LNCAP (cell line): ENCODE measurements at regions not wholly inside any gene's neighbourhood (a gene's known extent, or its start where the extent isn't known, plus 50 kb on each side); places are given as distances from the start of the nearest gene placed in this dataset.

Experiments used
- CTCF ChIP-seq: fragments of 450-650 bp; IDR thresholded peaks from 2 replicates; pipeline ENCODE4 v1.5.1; 2017; ENCODE audit warnings: mild to moderate bottlenecking

GRCh38 chr9:38194870-38195269 is 125.8 kb upstream of the SHB start:
- no peak for TF ChIP-seq CTCF

DNA sequence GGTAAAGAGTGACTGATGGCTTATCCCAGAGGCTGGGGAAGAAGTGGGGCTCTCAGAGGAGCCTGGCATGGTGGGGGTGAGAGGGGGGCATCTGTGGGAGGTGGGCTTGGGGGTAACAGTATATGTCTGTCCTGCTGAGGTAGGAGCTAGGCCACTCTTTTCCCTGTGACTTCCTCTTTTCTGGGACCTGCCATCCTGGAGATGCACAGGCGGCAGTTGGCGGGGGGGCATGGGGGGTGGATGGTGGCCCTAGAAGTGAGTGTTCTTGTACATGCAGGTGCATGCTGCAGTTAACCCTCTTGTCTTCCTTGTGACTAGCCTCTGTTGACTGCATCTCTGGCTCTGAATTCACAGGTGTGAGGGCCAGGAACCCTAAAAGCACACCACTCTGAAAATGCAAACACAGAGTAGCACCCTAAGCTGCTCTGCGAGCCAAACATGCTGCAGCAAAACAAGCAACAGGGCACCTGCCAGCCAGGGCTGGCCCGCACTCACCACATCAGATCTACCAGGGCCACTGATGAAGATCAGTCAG is 123.8 kb upstream of the SHB start:
- no peak for TF ChIP-seq CTCF

DNA sequence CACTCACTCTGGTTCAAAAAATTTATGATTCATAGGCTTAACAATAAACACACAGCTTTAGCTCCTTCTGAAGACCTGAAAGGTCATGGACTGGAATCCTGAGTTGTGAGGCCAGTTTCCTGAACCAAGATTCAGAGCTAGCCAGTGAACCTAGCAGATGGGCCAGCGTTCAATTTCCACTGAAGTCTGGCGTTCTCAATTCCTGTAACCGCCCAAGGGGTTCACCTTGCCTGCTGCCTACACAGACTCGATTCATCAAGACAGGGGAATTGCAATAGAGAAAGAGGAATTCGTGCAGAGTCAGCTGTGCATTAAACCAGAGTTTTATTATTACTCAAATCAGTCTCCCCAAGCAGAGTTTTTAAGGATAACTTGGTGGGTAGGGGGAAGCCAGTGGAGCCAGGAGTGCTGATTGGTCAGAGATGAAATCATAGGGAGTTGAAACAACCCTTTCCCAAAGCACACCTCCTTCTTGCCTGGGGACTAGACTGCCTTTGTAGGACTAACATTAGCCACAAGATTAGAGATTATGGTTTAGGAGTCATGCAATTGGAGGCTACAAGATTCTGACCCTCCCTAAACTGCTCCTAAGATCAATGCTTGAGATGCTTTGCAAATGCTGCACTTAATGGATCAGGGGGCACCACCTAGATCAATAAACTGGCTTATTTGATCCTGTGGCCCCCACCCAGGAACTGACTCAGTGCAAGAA is 117.5 kb upstream of the SHB start:
- TF ChIP-seq CTCF, result no peak

GRCh38 chr9:38185647-38186403 is 116.8 kb upstream of the SHB start:
- TF ChIP-seq CTCF, result no peak

DNA sequence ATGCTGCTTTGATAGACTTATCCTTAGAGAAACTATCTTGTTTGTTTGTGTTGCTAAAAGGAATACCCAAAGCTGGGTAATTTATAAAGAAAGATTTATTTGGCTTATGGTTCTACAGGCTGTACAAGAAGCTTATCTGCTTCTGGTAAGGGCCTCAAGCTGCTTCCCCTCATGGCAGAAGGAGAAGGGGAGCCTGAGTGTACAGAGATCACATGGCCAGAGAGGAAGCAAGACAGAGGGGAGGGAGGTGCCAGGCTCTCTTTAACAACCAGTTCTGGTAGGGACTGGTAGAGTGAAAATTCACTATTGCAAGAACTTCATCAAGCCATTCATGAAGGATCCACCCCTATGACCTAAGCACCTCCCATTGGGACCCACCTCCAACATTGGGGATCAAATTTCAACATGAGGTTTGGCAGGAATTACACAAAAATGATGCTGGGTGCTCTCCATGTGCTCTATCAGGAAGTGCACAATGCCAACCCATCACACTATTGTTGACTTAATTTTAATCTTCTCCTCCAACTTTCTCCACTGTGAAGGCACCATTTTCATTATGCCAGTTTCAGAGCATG is 115.1 kb upstream of the SHB start:
- no peak for TF ChIP-seq CTCF

DNA sequence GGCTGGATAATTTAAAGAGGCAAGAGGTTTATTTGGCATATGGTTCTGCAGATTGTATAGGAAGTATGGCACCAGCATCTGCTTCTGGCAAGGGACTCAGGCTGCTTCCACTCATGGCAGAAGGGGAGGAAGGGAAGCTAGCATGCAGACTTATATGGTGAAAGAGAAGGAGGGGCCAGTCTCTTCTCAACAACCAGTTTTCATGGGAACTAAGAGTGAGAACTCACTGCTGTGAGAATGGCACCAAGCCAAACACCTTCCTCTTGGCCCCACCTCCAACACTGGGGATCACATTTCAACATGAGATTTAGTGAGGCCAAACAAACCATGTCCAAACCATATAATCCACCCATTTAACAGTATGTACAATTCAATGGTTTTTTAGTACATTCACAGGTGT is 113.3 kb upstream of the SHB start:
- TF ChIP-seq CTCF, result no peak

- no peak for TF ChIP-seq CTCF
Observed at GRCh38 chr9:38181866-38182265, 112.8 kb upstream of the SHB start.
